Panc1 (cell line): ENCODE measurements at regions not wholly inside any gene's neighbourhood (a gene's known extent, or its start where the extent isn't known, plus 50 kb on each side); places are given as distances from the start of the nearest gene placed in this dataset.

Experiments
- POLR2AphosphoS5 ChIP-seq: IDR thresholded peaks from 2 replicates; pipeline ENCODE4 v1.6.1; 2012; ENCODE audit warnings: mild to moderate bottlenecking, low read depth, low read length, moderate library complexity
- SIN3A ChIP-seq: IDR thresholded peaks from 2 replicates; pipeline ENCODE4 v1.6.1; 2012; ENCODE audit warnings: low read depth, mild to moderate bottlenecking, low read length, moderate library complexity, borderline replicate concordance; ENCODE audit not compliant: insufficient read depth
- TCF7L2 ChIP-seq: IDR thresholded peaks from 2 replicates; pipeline ENCODE4 v1.6.1; 2011; ENCODE audit warnings: mild to moderate bottlenecking, low read depth, low read length, inconsistent platforms
- TF ChIP-seq, protein P1 (sequence below): fragments of 450-650 bp; IDR thresholded peaks from 2 replicates; pipeline ENCODE4 v1.5.1; 2017; ENCODE audit warnings: mild to moderate bottlenecking
- TF ChIP-seq, protein P2 (sequence below), 2 experiments: IDR thresholded peaks; 2 replicates each; pipeline ENCODE4 v1.6.1; 2011 to 2012; ENCODE audit warnings: low read depth in 2 of 2, control low read depth in 1 of 2, low read length in 1 of 2, mild to moderate bottlenecking in 1 of 2, moderate library complexity in 1 of 2; ENCODE audit not compliant: insufficient read depth in 1 of 2

DNA sequence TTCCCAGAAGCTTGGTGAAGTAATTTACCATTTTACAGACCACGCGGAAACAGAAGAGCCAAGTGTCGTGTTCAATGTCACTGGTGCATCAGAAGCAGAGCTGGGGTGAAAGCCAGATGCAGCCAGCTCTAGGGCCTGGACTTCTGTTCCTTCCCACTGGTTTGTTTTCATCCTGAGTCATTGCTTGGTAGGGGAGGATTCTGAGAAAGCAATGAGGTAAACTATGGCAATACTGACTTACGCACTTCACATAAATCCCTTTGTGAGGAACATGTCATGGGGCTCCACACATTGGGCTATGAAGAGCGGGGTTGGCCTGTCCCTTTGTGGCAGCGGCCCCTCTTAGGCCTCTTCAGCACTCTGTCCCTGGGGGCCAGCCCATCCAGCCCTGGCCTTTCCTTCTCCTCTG, 52.4 kb upstream of the RBFOX2 start:
- TF ChIP-seq, protein P1, sequence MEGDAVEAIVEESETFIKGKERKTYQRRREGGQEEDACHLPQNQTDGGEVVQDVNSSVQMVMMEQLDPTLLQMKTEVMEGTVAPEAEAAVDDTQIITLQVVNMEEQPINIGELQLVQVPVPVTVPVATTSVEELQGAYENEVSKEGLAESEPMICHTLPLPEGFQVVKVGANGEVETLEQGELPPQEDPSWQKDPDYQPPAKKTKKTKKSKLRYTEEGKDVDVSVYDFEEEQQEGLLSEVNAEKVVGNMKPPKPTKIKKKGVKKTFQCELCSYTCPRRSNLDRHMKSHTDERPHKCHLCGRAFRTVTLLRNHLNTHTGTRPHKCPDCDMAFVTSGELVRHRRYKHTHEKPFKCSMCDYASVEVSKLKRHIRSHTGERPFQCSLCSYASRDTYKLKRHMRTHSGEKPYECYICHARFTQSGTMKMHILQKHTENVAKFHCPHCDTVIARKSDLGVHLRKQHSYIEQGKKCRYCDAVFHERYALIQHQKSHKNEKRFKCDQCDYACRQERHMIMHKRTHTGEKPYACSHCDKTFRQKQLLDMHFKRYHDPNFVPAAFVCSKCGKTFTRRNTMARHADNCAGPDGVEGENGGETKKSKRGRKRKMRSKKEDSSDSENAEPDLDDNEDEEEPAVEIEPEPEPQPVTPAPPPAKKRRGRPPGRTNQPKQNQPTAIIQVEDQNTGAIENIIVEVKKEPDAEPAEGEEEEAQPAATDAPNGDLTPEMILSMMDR = no peak
- TF ChIP-seq POLR2AphosphoS5 = no peak
- TF ChIP-seq, protein P2, sequence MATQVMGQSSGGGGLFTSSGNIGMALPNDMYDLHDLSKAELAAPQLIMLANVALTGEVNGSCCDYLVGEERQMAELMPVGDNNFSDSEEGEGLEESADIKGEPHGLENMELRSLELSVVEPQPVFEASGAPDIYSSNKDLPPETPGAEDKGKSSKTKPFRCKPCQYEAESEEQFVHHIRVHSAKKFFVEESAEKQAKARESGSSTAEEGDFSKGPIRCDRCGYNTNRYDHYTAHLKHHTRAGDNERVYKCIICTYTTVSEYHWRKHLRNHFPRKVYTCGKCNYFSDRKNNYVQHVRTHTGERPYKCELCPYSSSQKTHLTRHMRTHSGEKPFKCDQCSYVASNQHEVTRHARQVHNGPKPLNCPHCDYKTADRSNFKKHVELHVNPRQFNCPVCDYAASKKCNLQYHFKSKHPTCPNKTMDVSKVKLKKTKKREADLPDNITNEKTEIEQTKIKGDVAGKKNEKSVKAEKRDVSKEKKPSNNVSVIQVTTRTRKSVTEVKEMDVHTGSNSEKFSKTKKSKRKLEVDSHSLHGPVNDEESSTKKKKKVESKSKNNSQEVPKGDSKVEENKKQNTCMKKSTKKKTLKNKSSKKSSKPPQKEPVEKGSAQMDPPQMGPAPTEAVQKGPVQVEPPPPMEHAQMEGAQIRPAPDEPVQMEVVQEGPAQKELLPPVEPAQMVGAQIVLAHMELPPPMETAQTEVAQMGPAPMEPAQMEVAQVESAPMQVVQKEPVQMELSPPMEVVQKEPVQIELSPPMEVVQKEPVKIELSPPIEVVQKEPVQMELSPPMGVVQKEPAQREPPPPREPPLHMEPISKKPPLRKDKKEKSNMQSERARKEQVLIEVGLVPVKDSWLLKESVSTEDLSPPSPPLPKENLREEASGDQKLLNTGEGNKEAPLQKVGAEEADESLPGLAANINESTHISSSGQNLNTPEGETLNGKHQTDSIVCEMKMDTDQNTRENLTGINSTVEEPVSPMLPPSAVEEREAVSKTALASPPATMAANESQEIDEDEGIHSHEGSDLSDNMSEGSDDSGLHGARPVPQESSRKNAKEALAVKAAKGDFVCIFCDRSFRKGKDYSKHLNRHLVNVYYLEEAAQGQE (IDR thresholded peaks at IDR 0.05; ENCODE audit: insufficient read depth in 1 of 2, low read depth in 2 of 2, low read length in 1 of 2) = no peak
- no peak for TF ChIP-seq TCF7L2
- TF ChIP-seq SIN3A = no peak
